Adipocyte (in vitro differentiated cells): ENCODE measurements at regions not wholly inside any gene's neighbourhood (a gene's known extent, or its start where the extent isn't known, plus 50 kb on each side); places are given as distances from the start of the nearest gene placed in this dataset.
"Not testable (repeated sequence)": the region's sequence is repeated elsewhere in the genome, so short reads cannot be mapped to it uniquely, and the experiment has no call there.

ENCODE experiments used
- DNase-seq: peaks from one replicate; pipeline ENCODE4 v3.0.0-alpha.2; 2015; ENCODE audit warnings: low read depth
- H3K27me3 ChIP-seq: replicated peaks from 2 replicates; pipeline ENCODE4 v1.7.0; 2013; ENCODE audit warnings: mild to moderate bottlenecking, low read length, moderate library complexity; ENCODE audit not compliant: control insufficient read depth, insufficient read depth
- H3K36me3 ChIP-seq: 2 replicates; pipeline ENCODE4 v1.7.0; 2013; ENCODE audit warnings: low read length, mild to moderate bottlenecking, moderate library complexity; ENCODE audit not compliant: control insufficient read depth, insufficient read depth, severe bottlenecking
- H3K4me1 ChIP-seq: 2 replicates; pipeline ENCODE4 v1.7.0; 2013; ENCODE audit warnings: mild to moderate bottlenecking, low read length, moderate library complexity; ENCODE audit not compliant: control insufficient read depth, insufficient read depth
- H3K4me3 ChIP-seq: 2 replicates; pipeline ENCODE4 v1.7.0; 2013; ENCODE audit warnings: mild to moderate bottlenecking, low read length, moderate library complexity
- H3K9ac ChIP-seq: 2 replicates; pipeline ENCODE4 v1.7.0; 2013; ENCODE audit warnings: mild to moderate bottlenecking, low read length, moderate library complexity
- H3K9me3 ChIP-seq: 2 replicates; pipeline ENCODE4 v1.7.0; 2013; ENCODE audit warnings: mild to moderate bottlenecking, low read length, moderate library complexity; ENCODE audit not compliant: control insufficient read depth

DNA sequence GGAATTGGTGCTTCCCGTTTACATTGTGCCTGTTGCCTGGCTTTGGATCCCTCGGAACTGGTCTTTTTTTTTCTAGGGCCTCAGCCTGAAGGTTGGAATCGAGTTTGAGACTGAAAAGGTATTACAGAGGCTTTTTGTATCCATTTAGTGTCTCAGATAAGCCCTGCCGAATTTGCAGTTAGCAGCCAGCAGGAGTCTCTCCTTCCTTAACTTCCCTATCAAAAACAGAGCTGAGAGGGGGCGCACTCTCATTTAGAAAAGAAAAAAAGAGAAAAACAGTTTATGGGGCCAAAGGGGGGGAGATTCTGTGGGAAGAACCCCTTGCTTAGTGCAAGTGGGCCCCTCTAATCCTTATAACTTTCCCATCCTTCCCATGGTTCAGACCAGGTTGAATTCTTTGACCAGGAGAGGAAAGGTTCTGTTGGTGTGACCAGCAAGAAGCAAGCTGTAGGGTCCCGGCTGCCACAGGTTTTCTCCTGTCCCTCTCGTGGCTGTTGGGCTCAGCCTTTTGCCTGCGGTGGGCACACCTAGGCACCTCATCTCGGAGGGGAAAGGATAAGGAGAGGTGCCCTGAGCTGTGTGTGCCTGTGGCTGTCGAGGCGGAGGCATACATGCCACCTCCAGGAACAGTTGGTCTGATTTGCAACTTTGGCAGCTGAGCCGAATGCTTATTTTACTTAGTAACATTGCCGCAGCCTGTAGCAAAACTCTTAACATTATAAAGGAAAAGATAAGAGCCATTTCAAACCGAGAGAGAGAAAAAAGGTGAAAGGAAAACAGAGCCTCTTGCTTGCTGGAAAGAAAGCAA is 565.0 kb upstream of the CNTN5 start:
- no peaks in the 10 kb centered on the region for H3K9me3 ChIP-seq
- no peak overlapping the region for H3K4me3 ChIP-seq
- H3K9ac ChIP-seq, result no peak overlapping the region
- H3K4me1 ChIP-seq, result no peaks in the 10 kb centered on the region
- DNase-seq, result no peak
- no peaks in the 10 kb centered on the region for H3K36me3 ChIP-seq
- no peaks in the 10 kb centered on the region for H3K27me3 ChIP-seq

DNA sequence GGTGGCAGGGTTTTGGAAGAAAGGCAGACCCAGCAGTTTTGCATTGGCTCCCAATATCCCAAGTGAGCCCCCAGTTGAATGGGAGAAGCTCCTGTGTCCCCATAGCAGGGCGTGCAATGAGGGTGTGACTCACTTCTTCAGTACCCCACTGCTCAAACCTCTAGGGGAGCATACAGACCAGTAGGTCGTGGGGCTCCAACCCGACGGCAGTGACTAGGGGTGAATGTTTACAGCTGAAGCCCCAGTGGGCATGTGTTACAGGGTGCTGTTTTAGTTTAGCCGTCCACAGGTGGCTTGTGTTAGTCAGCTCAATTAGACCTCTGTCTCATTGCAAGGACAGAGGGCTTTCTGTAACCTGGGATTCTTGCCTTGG is 564.5 kb upstream of the CNTN5 start:
- no peaks in the 10 kb centered on the region for H3K9me3 ChIP-seq
- no peaks in the 10 kb centered on the region for H3K4me1 ChIP-seq
- DNase-seq, result no peak
- H3K27me3 ChIP-seq, result no peaks in the 10 kb centered on the region
- no peak overlapping the region for H3K4me3 ChIP-seq
- H3K9ac ChIP-seq, result no peak overlapping the region
- H3K36me3 ChIP-seq, result no peaks in the 10 kb centered on the region

DNA sequence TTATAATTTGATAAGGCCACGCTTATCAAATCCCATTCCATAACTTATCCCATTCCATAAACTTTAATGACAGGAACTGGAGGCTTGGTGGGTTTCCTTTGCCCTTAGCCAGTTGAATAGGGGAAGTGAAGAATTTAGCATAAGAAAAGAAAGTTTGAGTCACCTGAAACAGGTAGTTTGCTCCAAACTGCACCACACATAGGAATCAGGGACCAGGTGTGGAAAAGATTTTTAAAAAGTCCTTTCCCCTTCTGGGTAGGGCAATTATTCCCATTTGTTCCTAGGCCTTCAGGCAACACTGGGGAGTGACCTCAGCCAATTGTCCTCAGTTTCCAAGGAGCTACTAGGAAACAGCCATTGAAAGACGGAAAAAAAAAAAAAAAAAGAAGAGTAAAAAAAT is 525.7 kb upstream of the CNTN5 start:
- no peak overlapping the region for H3K4me3 ChIP-seq
- H3K4me1 ChIP-seq, result no peaks in the 10 kb centered on the region
- H3K27me3 ChIP-seq, result no peaks in the 10 kb centered on the region
- H3K9ac ChIP-seq, result no peak overlapping the region
- DNase-seq, result no peak
- no peaks in the 10 kb centered on the region for H3K9me3 ChIP-seq
- no peaks in the 10 kb centered on the region for H3K36me3 ChIP-seq

DNA sequence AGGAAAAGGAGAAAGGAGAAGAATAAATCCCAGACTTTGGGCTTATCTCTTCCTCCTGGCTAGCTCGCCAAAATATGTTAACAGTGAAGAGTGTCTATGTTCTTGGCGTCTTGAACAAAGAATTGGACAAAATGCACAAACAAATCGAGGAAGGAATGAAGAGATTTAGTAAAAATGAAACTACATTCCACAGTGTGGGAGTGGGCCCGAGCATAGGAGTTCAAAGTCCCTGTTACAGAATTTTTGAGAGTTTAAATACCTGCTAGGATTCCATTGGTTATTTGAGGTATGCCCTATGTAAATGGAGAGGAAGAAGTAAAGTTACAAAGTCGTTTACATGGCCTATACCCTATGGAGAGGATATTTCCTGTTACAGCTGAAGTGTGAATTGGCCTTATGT is 525.1 kb upstream of the CNTN5 start:
- no peak for DNase-seq
- H3K4me1 ChIP-seq, result no peaks in the 10 kb centered on the region
- H3K4me3 ChIP-seq, result no peak overlapping the region
- H3K27me3 ChIP-seq, result no peaks in the 10 kb centered on the region
- no peaks in the 10 kb centered on the region for H3K36me3 ChIP-seq
- no peak overlapping the region for H3K9ac ChIP-seq
- H3K9me3 ChIP-seq, result no peaks in the 10 kb centered on the region

DNA sequence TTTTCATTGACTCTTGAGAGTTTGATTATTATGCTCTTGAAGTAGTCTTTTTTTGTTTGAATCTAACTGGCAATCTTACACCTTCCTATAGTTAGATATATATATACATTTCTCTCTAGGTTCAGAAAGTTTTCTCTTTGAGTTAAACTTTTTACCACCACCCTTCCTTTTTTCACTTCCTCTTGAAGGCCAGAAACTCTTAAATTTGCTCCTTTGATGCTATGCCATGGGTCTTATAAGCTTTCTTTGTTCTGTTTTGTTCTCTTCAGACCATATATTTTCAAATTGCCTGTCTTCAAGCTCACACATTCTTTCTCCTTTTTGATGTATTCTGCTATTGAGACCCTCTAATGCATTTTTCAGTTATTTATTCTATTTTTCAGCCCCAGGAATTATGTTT is 513.5 kb upstream of the CNTN5 start:
- Histone ChIP-seq H3K4me1 (no peaks in the 10 kb centered on the region), H3K36me3 (no peaks in the 10 kb centered on the region), H3K9me3 (peaks cover 9% of the 10 kb centered on the region), H3K27me3 (no peaks in the 10 kb centered on the region), H3K9ac (no peak overlapping the region), H3K4me3 (no peak overlapping the region)
- DNase-seq, result no peak

DNA sequence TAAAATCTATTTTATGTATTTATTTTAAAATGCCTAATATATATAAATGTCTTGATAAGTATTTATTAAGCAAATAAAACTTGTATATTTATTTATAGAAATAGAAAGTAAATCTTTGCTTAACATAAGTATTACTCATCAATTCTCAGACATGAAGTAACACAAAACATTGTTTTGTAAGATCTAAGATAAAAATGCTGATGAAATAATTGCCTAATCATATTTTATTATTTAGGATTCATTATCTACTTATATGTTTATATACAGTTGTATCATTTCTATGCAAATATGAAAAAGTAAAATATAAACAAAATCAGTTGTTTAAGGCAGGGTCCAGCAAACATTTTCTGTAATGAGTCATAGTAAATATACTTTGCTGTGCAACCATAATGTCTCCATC is 507.8 kb upstream of the CNTN5 start:
- no peaks in the 10 kb centered on the region for H3K36me3 ChIP-seq
- peaks cover 2% of the 10 kb centered on the region for H3K9me3 ChIP-seq
- H3K27me3 ChIP-seq, result no peaks in the 10 kb centered on the region
- no peak overlapping the region for H3K9ac ChIP-seq
- no peaks in the 10 kb centered on the region for H3K4me1 ChIP-seq
- H3K4me3 ChIP-seq, result no peak overlapping the region
- no peak for DNase-seq

DNA sequence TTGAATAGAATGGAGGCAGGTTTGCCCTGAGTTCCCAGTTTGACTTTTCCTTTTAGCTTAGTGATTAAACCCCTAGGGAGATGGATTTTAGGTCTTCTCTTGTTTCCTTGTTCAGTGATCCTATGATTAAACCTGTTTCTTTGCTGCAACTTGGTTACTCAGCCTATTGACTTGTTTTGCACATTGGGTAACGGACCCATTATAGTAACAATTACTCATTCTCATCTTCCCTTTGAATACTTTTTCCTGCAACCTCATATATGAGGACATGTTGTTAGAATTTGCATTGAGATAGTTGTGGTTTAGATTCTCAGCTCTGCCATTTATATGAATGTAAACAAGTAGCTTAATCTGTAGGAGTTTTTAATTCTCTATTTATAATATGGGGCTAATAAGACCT is 489.2 kb upstream of the CNTN5 start:
- no peak overlapping the region for H3K4me3 ChIP-seq
- no peak overlapping the region for H3K9ac ChIP-seq
- no peaks in the 10 kb centered on the region for H3K4me1 ChIP-seq
- no peaks in the 10 kb centered on the region for H3K27me3 ChIP-seq
- DNase-seq, result no peak
- H3K9me3 ChIP-seq, result no peaks in the 10 kb centered on the region
- H3K36me3 ChIP-seq, result no peaks in the 10 kb centered on the region

DNA sequence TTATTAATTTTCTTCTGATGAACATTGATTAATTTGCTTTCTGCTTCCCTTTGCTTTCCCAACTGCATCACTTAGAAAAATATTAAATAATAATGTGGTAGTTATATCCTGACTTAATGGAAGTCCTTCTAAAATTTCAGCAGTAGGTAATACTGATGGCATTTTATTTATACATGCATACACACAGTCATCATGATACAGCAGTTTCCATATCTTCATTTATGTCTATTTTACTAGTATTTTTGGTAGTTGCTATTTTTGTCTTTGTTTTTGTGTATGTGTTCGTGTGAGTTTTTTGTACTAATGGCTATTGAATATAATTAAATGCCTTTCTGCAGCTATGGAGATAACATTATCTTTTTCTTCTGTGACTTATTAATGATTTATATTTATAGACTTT is 484.7 kb upstream of the CNTN5 start:
- H3K9ac ChIP-seq, result no peak overlapping the region
- H3K36me3 ChIP-seq, result no peaks in the 10 kb centered on the region
- no peaks in the 10 kb centered on the region for H3K4me1 ChIP-seq
- H3K9me3 ChIP-seq, result no peaks in the 10 kb centered on the region
- DNase-seq, result no peak
- H3K4me3 ChIP-seq, result no peak overlapping the region
- no peaks in the 10 kb centered on the region for H3K27me3 ChIP-seq

DNA sequence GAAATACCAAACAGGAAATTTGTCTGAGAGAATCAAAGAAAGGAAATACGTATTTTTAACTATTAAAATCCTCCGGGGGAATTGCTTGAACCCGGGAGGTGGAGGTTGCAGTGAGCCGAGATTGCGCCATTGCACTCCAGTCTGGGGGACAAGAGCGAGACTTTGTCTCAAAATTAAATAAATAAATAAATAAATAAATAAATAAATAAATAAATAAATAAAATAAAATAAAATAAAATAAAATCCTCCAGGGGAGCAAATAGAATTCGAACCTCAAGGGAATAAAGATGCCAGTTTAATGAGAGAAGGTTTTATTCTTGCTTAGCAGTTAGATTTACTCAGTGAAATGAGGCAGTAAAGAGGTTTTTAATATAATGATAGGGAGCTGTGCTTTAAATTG is 482.4 kb upstream of the CNTN5 start:
- H3K4me3 ChIP-seq, H3K9me3 ChIP-seq, H3K4me1 ChIP-seq, DNase-seq, H3K9ac ChIP-seq, H3K36me3 ChIP-seq, H3K27me3 ChIP-seq: not testable (repeated sequence)

DNA sequence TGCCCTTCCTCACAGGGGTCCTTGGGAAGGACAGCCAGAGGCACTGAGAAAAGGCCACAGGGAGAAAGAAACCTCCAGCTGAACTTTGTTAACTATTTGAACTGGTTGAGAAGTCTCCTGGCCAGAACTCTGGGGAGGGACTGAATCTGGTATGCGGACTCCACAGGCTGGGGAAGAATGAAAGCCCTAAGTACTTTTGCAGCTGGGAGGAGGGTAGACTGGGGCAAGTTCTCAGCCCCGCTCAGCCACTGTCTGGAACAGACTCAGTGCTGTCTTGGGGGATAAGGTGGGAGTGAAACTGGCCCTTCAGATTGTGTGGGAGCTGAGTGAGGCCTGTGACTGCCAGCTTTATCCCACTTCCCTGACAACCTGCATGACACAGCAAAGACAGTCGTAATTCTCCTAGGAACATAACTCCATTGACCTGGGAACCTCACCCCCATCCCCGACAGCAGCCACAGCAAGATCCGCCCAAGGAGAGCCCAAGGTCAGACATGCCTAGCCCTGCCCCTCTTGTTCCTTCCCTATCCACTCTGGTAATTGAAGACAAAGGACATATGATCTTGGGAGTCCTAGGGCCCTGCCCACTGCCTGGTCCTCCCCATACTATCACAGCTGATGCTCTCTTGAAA is 475.1 kb upstream of the CNTN5 start:
- DNase-seq, result no peak
- Histone ChIP-seq H3K27me3 (no peaks in the 10 kb centered on the region), H3K36me3 (no peaks in the 10 kb centered on the region), H3K9ac (no peak overlapping the region), H3K9me3 (no peaks in the 10 kb centered on the region), H3K4me3 (no peak overlapping the region), H3K4me1 (no peaks in the 10 kb centered on the region)

DNA sequence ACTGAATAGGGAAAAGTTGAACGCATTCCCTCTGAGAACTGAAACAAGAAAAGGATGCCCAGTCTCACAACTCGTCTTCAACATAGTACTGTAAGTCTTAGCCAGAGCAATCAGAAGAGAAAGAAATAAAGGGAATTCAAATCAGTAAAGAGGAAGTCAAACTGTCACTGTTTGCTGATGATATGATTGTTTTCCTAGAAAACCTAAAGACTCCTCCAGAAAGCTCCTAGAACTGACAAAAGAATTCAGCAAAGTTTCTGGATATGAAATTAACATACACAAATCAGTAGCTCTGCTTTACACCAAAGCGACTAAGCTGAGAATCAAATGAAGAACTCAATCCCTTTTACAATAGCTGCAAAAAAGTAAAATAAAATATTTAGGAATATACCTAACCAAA is 471.2 kb upstream of the CNTN5 start:
- Histone ChIP-seq H3K9me3 (no peaks in the 10 kb centered on the region), H3K9ac (no peak overlapping the region), H3K4me3 (no peak overlapping the region), H3K4me1 (no peaks in the 10 kb centered on the region), H3K27me3 (no peaks in the 10 kb centered on the region), H3K36me3 (no peaks in the 10 kb centered on the region)
- DNase-seq, result no peak

DNA sequence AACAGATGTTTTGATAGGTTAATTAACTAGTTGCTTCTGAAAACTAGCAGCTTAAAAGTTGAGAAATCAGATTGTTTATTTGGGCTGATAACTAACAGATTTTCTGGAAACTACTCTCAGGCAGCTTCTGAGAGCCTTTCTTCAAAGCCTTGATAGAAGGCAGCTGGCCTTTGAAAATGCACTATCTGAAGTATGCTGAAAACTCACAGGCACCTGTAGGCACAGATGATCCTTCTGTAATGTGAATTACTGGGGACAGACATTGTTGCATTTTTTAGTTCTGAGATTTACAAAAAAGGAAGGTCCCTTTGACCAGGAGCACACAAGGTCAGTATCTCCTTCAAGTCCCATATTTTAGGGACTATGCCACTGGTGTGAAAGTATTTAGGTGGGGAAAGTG is 460.8 kb upstream of the CNTN5 start:
- Histone ChIP-seq H3K9me3 (no peaks in the 10 kb centered on the region), H3K4me1 (no peaks in the 10 kb centered on the region), H3K27me3 (no peaks in the 10 kb centered on the region), H3K4me3 (no peak overlapping the region), H3K9ac (no peak overlapping the region), H3K36me3 (no peaks in the 10 kb centered on the region)
- DNase-seq, result no peak
